Vagina (tissue), 2 donors: ENCODE measurements at regions not wholly inside any gene's neighbourhood (a gene's known extent, or its start where the extent isn't known, plus 50 kb on each side); places are given as distances from the start of the nearest gene placed in this dataset.

ENCODE experiments used
- DNase-seq, 2 donors: peaks; one replicate each; pipeline ENCODE4 v3.0.0-alpha.2; 2017; ENCODE audit errors: extremely low spot score in 2 of 2
- H3K27ac ChIP-seq: fragments of 200-600 bp; sonication (generic); one replicate; pipeline ENCODE4 v1.5.1; 2019
- H3K27me3 ChIP-seq: fragments of 200-600 bp; sonication (generic); one replicate; pipeline ENCODE4 v1.5.1; 2019
- H3K36me3 ChIP-seq, 2 donors: fragments of 200-600 bp; sonication (generic); one replicate each; pipeline ENCODE4 v1.5.1; 2017 to 2019
- H3K4me1 ChIP-seq: fragments of 200-600 bp; sonication (generic); one replicate; pipeline ENCODE4 v1.5.1; 2019
- H3K4me3 ChIP-seq, 2 donors: fragments of 200-600 bp; sonication (generic); 1 replicate in 1 of 2; 2 replicates in 1 of 2; pipeline ENCODE4 v1.5.1; 2016 to 2019
- H3K9me3 ChIP-seq: fragments of 200-600 bp; sonication (generic); one replicate; pipeline ENCODE4 v1.5.1; 2019
- CTCF ChIP-seq, 3 experiments: fragments of 450-650 bp in 2 of 3; fragments of 200-600 bp in 1 of 3; sonication (generic) in 1 of 3; IDR thresholded peaks; one replicate each; pipeline ENCODE4 v1.5.1; 2017 to 2019; ENCODE audit warnings: antibody characterized with exemption in 3 of 3, mild to moderate bottlenecking in 2 of 3, moderate library complexity in 2 of 3
- POLR2A ChIP-seq, 2 donors: fragments of 450-650 bp; IDR thresholded peaks; one replicate each; pipeline ENCODE4 v1.6.1; 2017; ENCODE audit warnings: antibody characterized with exemption in 2 of 2, mild to moderate bottlenecking in 2 of 2, moderate library complexity in 2 of 2
- POLR2AphosphoS5 ChIP-seq, 2 donors: sonication (generic); formaldehyde crosslinking; IDR thresholded peaks; one replicate each; pipeline ENCODE4 v1.9.0; 2017; ENCODE audit warnings: antibody characterized with exemption in 2 of 2, mild to moderate bottlenecking in 2 of 2, low read depth in 1 of 2; ENCODE audit not compliant: insufficient read depth in 1 of 2
- intact Hi-C: fragments of 100-400 bp; cut with DNase I; formaldehyde crosslinking; loops from one replicate; pipeline ENCODE4 v1.15.1; 2023

- TF ChIP-seq CTCF (IDR thresholded peaks at IDR 0.05) (no peak), POLR2A (IDR thresholded peaks at IDR 0.05) (no peak), POLR2AphosphoS5 (IDR thresholded peaks at IDR 0.05; ENCODE audit: insufficient read depth in 1 of 2, low read depth in 1 of 2) (no peak)
- H3K4me1 ChIP-seq, result no peaks in the 10 kb centered on the region
- DNase-seq, result no peak
These were observed 542.1 kb downstream of the ETS1 start for GRCh38 chr11:128045094-128045725.

GRCh38 chr11:128042290-128042751, 545.0 kb downstream of the ETS1 start:
- TF ChIP-seq POLR2AphosphoS5 (IDR thresholded peaks at IDR 0.05; ENCODE audit: insufficient read depth in 1 of 2, low read depth in 1 of 2) (no peak), POLR2A (IDR thresholded peaks at IDR 0.05) (no peak)
- Histone ChIP-seq H3K9me3 (no peaks in the 10 kb centered on the region), H3K36me3 (no peaks in the 10 kb centered on the region), H3K4me1 (no peaks in the 10 kb centered on the region), H3K27ac (no peak overlapping the region), H3K4me3 (no peak overlapping the region), H3K27me3 (no peaks in the 10 kb centered on the region)
- intact Hi-C loops, result no loop called here
- no peak for DNase-seq

More at GRCh38 chr11:128045094-128045725, 542.1 kb downstream of the ETS1 start:
- Histone ChIP-seq H3K27me3 (no peaks in the 10 kb centered on the region), H3K27ac (no peak overlapping the region), H3K4me3 (no peak overlapping the region), H3K9me3 (no peaks in the 10 kb centered on the region), H3K36me3 (no peaks in the 10 kb centered on the region)
- intact Hi-C loops, result no loop called here

GRCh38 chr11:128040603-128041002, 546.8 kb downstream of the ETS1 start:
- Histone ChIP-seq H3K4me3 (no peak overlapping the region), H3K36me3 (no peaks in the 10 kb centered on the region), H3K27me3 (no peaks in the 10 kb centered on the region), H3K27ac (no peak overlapping the region), H3K4me1 (no peaks in the 10 kb centered on the region), H3K9me3 (no peaks in the 10 kb centered on the region)
- intact Hi-C loops, result no loop called here
- no peak for DNase-seq
- TF ChIP-seq CTCF (IDR thresholded peaks at IDR 0.05), result no peak
- TF ChIP-seq POLR2AphosphoS5 (IDR thresholded peaks at IDR 0.05; ENCODE audit: insufficient read depth in 1 of 2, low read depth in 1 of 2), result no peak
- TF ChIP-seq POLR2A (IDR thresholded peaks at IDR 0.05), result no peak

- Histone ChIP-seq H3K36me3 (no peaks in the 10 kb centered on the region), H3K9me3 (no peaks in the 10 kb centered on the region), H3K4me1 (no peaks in the 10 kb centered on the region), H3K27me3 (no peaks in the 10 kb centered on the region), H3K27ac (no peak overlapping the region), H3K4me3 (no peak overlapping the region)
- intact Hi-C loops, result no loop called here
- no peak for DNase-seq
- TF ChIP-seq POLR2A (IDR thresholded peaks at IDR 0.05), result no peak
- no peak for TF ChIP-seq POLR2AphosphoS5 (IDR thresholded peaks at IDR 0.05; ENCODE audit: insufficient read depth in 1 of 2, low read depth in 1 of 2)
- no peak for TF ChIP-seq CTCF (IDR thresholded peaks at IDR 0.05)
These were observed 548.0 kb downstream of the ETS1 start for GRCh38 chr11:128039140-128040021.

- Histone ChIP-seq H3K27ac (no peak overlapping the region), H3K4me3 (no peak overlapping the region), H3K36me3 (no peaks in the 10 kb centered on the region), H3K9me3 (no peaks in the 10 kb centered on the region), H3K4me1 (no peaks in the 10 kb centered on the region), H3K27me3 (no peaks in the 10 kb centered on the region)
- DNase-seq, result no peak
- intact Hi-C loops, result no loop called here
- TF ChIP-seq POLR2A (IDR thresholded peaks at IDR 0.05), result no peak
- TF ChIP-seq POLR2AphosphoS5 (IDR thresholded peaks at IDR 0.05; ENCODE audit: insufficient read depth in 1 of 2, low read depth in 1 of 2), result no peak
- no peak for TF ChIP-seq CTCF (IDR thresholded peaks at IDR 0.05)
These were observed 550.7 kb downstream of the ETS1 start for GRCh38 chr11:128036556-128037093.
